HL-60 (cell line): ENCODE measurements at regions not wholly inside any gene's neighbourhood (a gene's known extent, or its start where the extent isn't known, plus 50 kb on each side); places are given as distances from the start of the nearest gene placed in this dataset.
A peak's percentile ranks its signal among the peaks of the same experiment; 100 is the strongest.

Experiments used
- DNase-seq, 2 experiments: peaks; one replicate each; pipeline ENCODE4 v3.0.0-alpha.2; 2010 to 2020; ENCODE audit warnings: low read depth in 1 of 2, low spot score in 1 of 2
- H3K27ac ChIP-seq: fragments of 250-450 bp; sonication (Bioruptor Pico); replicated peaks from 2 replicates; pipeline ENCODE4 v1.5.1; 2020; ENCODE audit warnings: mild to moderate bottlenecking, moderate library complexity
- H3K27me3 ChIP-seq: fragments of 250-450 bp; sonication (Bioruptor Pico); 2 replicates; pipeline ENCODE4 v1.5.1; 2021; ENCODE audit warnings: mild to moderate bottlenecking, moderate library complexity; ENCODE audit not compliant: insufficient read depth, poor library complexity, severe bottlenecking
- H3K4me3 ChIP-seq: replicated peaks from 2 replicates; pipeline ENCODE4 v1.5.1; 2011; ENCODE audit warnings: mild to moderate bottlenecking, control low read depth, low read length; ENCODE audit not compliant: insufficient read depth
- CTCF ChIP-seq: IDR thresholded peaks from one replicate; pipeline ENCODE4 v1.5.1; 2011; ENCODE audit warnings: low read length, control low read depth, inconsistent platforms; ENCODE audit not compliant: insufficient read depth
- GABPA ChIP-seq: IDR thresholded peaks from 2 replicates; pipeline ENCODE4 v1.6.1; 2012; ENCODE audit warnings: low read depth
- POLR2AphosphoS5 ChIP-seq: IDR thresholded peaks from 2 replicates; pipeline ENCODE4 v1.6.1; 2012; ENCODE audit warnings: low read depth
- REST ChIP-seq: IDR thresholded peaks from 2 replicates; pipeline ENCODE4 v1.6.1; 2012; ENCODE audit warnings: low read depth; ENCODE audit not compliant: insufficient replicate concordance
- SPI1 ChIP-seq: IDR thresholded peaks from 2 replicates; pipeline ENCODE4 v1.6.1; 2012; ENCODE audit warnings: low read depth, mild to moderate bottlenecking, borderline replicate concordance

GRCh38 chr4:100289946-100290345 lies 99.7 kb upstream of the DDIT4L start:
- DNase-seq, result no peak
- TF ChIP-seq REST (no peak), GABPA (no peak), POLR2AphosphoS5 (no peak), SPI1 (no peak), CTCF (no peak)
- Histone ChIP-seq H3K27ac (no peak overlapping the region), H3K4me3 (no peak overlapping the region), H3K27me3 (no peaks in the 10 kb centered on the region)

- Histone ChIP-seq H3K27me3 (no peaks in the 10 kb centered on the region), H3K27ac (0 out of 2 replicates have a peak overlapping the region, but pooled peaks have one; percentile 8), H3K4me3 (no peak overlapping the region)
- DNase-seq, result no peak
- TF ChIP-seq REST, result no peak
- no peak for TF ChIP-seq POLR2AphosphoS5
- no peak for TF ChIP-seq SPI1
- TF ChIP-seq GABPA, result no peak
- no peak for TF ChIP-seq CTCF
Observed at GRCh38 chr4:100289530-100289888, 99.2 kb upstream of the DDIT4L start.

GRCh38 chr4:100288811-100289529 lies 98.7 kb upstream of the DDIT4L start:
- peak in 1 of 2 experiments; percentile 12 for DNase-seq
- no peaks in the 10 kb centered on the region for H3K27me3 ChIP-seq
- TF ChIP-seq GABPA (no peak), REST (no peak), POLR2AphosphoS5 (no peak)
- H3K4me3 ChIP-seq, result no peak overlapping the region
- 0 out of 2 replicates have a peak overlapping the region, but pooled peaks have one; percentile 8 for H3K27ac ChIP-seq
